Esophagus muscularis mucosa (tissue), 4 donors: ENCODE measurements at regions not wholly inside any gene's neighbourhood (a gene's known extent, or its start where the extent isn't known, plus 50 kb on each side); places are given as distances from the start of the nearest gene placed in this dataset.

Experiments
- DNase-seq: peaks from one replicate; pipeline ENCODE4 v3.0.0-alpha.2; 2017; ENCODE audit errors: extremely low spot score
- H3K27ac ChIP-seq, 4 donors: fragments of 200-600 bp; sonication (generic); replicated peaks in 1 of 4; 1 replicate in 3 of 4; 2 replicates in 1 of 4; pipeline ENCODE4 v1.5.1; 2016 to 2019; ENCODE audit warnings: mild to moderate bottlenecking in 1 of 4
- H3K27me3 ChIP-seq, 4 donors: fragments of 200-600 bp; sonication (generic); one replicate each; pipeline versions ENCODE4 v1.5.1 to v1.6.0; 2016 to 2019
- H3K36me3 ChIP-seq, 4 donors: fragments of 200-600 bp; sonication (generic); one replicate each; pipeline ENCODE4 v1.5.1; 2016 to 2019
- H3K4me1 ChIP-seq, 4 donors: fragments of 200-600 bp; sonication (generic); one replicate each; pipeline ENCODE4 v1.5.1; 2016 to 2019
- H3K4me3 ChIP-seq, 4 donors: fragments of 200-600 bp; sonication (generic); 1 replicate in 2 of 4; 2 replicates in 2 of 4; pipeline ENCODE4 v1.5.1; 2016 to 2019; ENCODE audit warnings: mild to moderate bottlenecking in 4 of 4, moderate library complexity in 1 of 4
- H3K9me3 ChIP-seq, 4 donors: fragments of 200-600 bp; sonication (generic); 1 replicate in 3 of 4; 2 replicates in 1 of 4; pipeline ENCODE4 v1.5.1; 2016 to 2019
- CTCF ChIP-seq, 3 experiments: fragments of 200-600 bp in 2 of 3; fragments of 450-650 bp in 1 of 3; sonication (generic) in 2 of 3; IDR thresholded peaks; one replicate each; pipeline ENCODE4 v1.5.1; 2017 to 2019; ENCODE audit warnings: antibody characterized with exemption in 3 of 3, mild to moderate bottlenecking in 2 of 3, moderate library complexity in 1 of 3
- EP300 ChIP-seq: sonication (generic); formaldehyde crosslinking; IDR thresholded peaks from one replicate; pipeline ENCODE4 v1.6.1; 2017; ENCODE audit warnings: antibody characterized with exemption
- POLR2A ChIP-seq: fragments of 450-650 bp; IDR thresholded peaks from one replicate; pipeline ENCODE4 v1.6.1; 2017; ENCODE audit warnings: antibody characterized with exemption, moderate library complexity, mild to moderate bottlenecking, low read depth
- POLR2AphosphoS5 ChIP-seq, 2 donors: sonication (generic); formaldehyde crosslinking; IDR thresholded peaks; one replicate each; pipeline ENCODE4 v1.6.1; 2017; ENCODE audit warnings: antibody characterized with exemption in 2 of 2
- WGBS: methylation state at CpG from one replicate; pipeline ENCODE4 v1.1.5; 2018; 5-methylcytosine and 5-hydroxymethylcytosine counted together
- intact Hi-C: fragments of 100-400 bp; cut with DNase I; formaldehyde crosslinking; loops from one replicate; pipeline ENCODE4 v1.15.1; 2023

GRCh38 chr1:5571861-5572401, 420.3 kb downstream of the NPHP4 start:
- Histone ChIP-seq H3K36me3 (no peaks in the 10 kb centered on the region), H3K27me3 (peaks cover 0 to 35% (median 0%) of the 10 kb centered on the region in 4 donors), H3K4me3 (no peak overlapping the region), H3K27ac (no peak overlapping the region), H3K4me1 (no peaks in the 10 kb centered on the region), H3K9me3 (peaks cover 0 to 16% (median 11%) of the 10 kb centered on the region in 4 donors)
- TF ChIP-seq EP300 (no peak), CTCF (IDR thresholded peaks at IDR 0.05) (no peak), POLR2A (no peak), POLR2AphosphoS5 (IDR thresholded peaks at IDR 0.05) (no peak)
- peak; percentile 87 for DNase-seq
- intact Hi-C loops = no loop called here
- 77% methylated on average over 6 of the region's 11 CpGs for WGBS

- WGBS = 81% methylated on average over 5 of the region's 5 CpGs
- Histone ChIP-seq H3K36me3 (no peaks in the 10 kb centered on the region), H3K4me1 (no peaks in the 10 kb centered on the region), H3K4me3 (no peak overlapping the region), H3K9me3 (peaks cover 0 to 16% (median 11%) of the 10 kb centered on the region in 4 donors), H3K27ac (no peak overlapping the region), H3K27me3 (peaks cover 0 to 34% (median 0%) of the 10 kb centered on the region in 4 donors)
- DNase-seq = peak; percentile 55
- TF ChIP-seq EP300 = no peak
- no peak for TF ChIP-seq POLR2AphosphoS5 (IDR thresholded peaks at IDR 0.05)
- no peak for TF ChIP-seq POLR2A
- intact Hi-C loops = no loop called here
Observed at GRCh38 chr1:5571438-5571837, 420.8 kb downstream of the NPHP4 start.

- H3K27ac ChIP-seq = no peak overlapping the region
- no peaks in the 10 kb centered on the region for H3K36me3 ChIP-seq
- peaks cover 0 to 16% (median 11%) of the 10 kb centered on the region in 4 donors for H3K9me3 ChIP-seq
- intact Hi-C loops = no loop called here
- no peaks in the 10 kb centered on the region for H3K4me1 ChIP-seq
- DNase-seq = no peak
- WGBS = 40% methylated on average over 2 of the region's 2 CpGs
- no peak overlapping the region for H3K4me3 ChIP-seq
- peaks cover 0 to 30% (median 0%) of the 10 kb centered on the region in 4 donors for H3K27me3 ChIP-seq
- TF ChIP-seq CTCF (IDR thresholded peaks at IDR 0.05) (no peak), POLR2A (no peak), POLR2AphosphoS5 (IDR thresholded peaks at IDR 0.05) (no peak), EP300 (no peak)
Observed at GRCh38 chr1:5570931-5571330, 421.3 kb downstream of the NPHP4 start.

GRCh38 chr1:5568321-5568720, 423.9 kb downstream of the NPHP4 start:
- 62% methylated on average over 6 of the region's 6 CpGs for WGBS
- Histone ChIP-seq H3K27ac (no peak overlapping the region), H3K4me3 (no peak overlapping the region), H3K27me3 (peaks cover 0 to 42% (median 0%) of the 10 kb centered on the region in 4 donors), H3K4me1 (no peaks in the 10 kb centered on the region), H3K36me3 (no peaks in the 10 kb centered on the region), H3K9me3 (peaks cover 0 to 16% (median 11%) of the 10 kb centered on the region in 4 donors)
- TF ChIP-seq POLR2AphosphoS5 (IDR thresholded peaks at IDR 0.05) (no peak), POLR2A (no peak), EP300 (no peak), CTCF (IDR thresholded peaks at IDR 0.05) (no peak)
- DNase-seq = no peak
- intact Hi-C loops = no loop called here

- TF ChIP-seq POLR2A (no peak), EP300 (no peak), CTCF (IDR thresholded peaks at IDR 0.05) (no peak), POLR2AphosphoS5 (IDR thresholded peaks at IDR 0.05) (no peak)
- Histone ChIP-seq H3K27ac (no peak overlapping the region), H3K9me3 (peaks cover 0 to 16% (median 11%) of the 10 kb centered on the region in 4 donors), H3K27me3 (peaks cover 0 to 41% (median 0%) of the 10 kb centered on the region in 4 donors), H3K4me3 (no peak overlapping the region), H3K36me3 (no peaks in the 10 kb centered on the region), H3K4me1 (no peaks in the 10 kb centered on the region)
- intact Hi-C loops = no loop called here
- 48% methylated on average over 3 of the region's 3 CpGs for WGBS
- peak; percentile 55 for DNase-seq
Observed at GRCh38 chr1:5567839-5568238, 424.4 kb downstream of the NPHP4 start.
